CD8-positive, alpha-beta memory T cell (primary cell): ENCODE measurements at regions not wholly inside any gene's neighbourhood (a gene's known extent, or its start where the extent isn't known, plus 50 kb on each side); places are given as distances from the start of the nearest gene placed in this dataset.

ENCODE experiments used
- CTCF ChIA-PET: fragments of 350-600 bp; sonication (Branson Sonifier 250); formaldehyde crosslinking; loops from one replicate; lab custom pipeline; 2021; ENCODE audit warnings: antibody characterized with exemption; lab: Charles Lee
- POLR2A ChIA-PET: fragments of 350-600 bp; sonication (Branson Sonifier 250); formaldehyde crosslinking; loops from one replicate; lab custom pipeline; 2021; ENCODE audit warnings: antibody characterized with exemption; lab: Charles Lee
- DNase-seq, 5 donors: peaks; one replicate each; pipeline versions ENCODE4 v3.0.0 to v3.0.0-alpha.2; 2020 to 2022; ENCODE audit warnings: mixed read lengths in 1 of 5
- H3K27ac ChIP-seq: one replicate; pipeline ENCODE4 v1.7.0; 2013; ENCODE audit warnings: low read depth, mild to moderate bottlenecking, low read length, moderate library complexity
- H3K27me3 ChIP-seq: 2 replicates; pipeline ENCODE4 v1.7.0; 2013; ENCODE audit warnings: low read length, mild to moderate bottlenecking; ENCODE audit not compliant: insufficient read depth, poor library complexity, severe bottlenecking
- H3K36me3 ChIP-seq: 2 replicates; pipeline ENCODE4 v1.7.0; 2013; ENCODE audit warnings: mild to moderate bottlenecking, low read length, moderate library complexity; ENCODE audit not compliant: insufficient read depth
- H3K4me1 ChIP-seq: 2 replicates; pipeline ENCODE4 v1.7.0; 2013; ENCODE audit warnings: mild to moderate bottlenecking, low read length, moderate library complexity; ENCODE audit not compliant: insufficient read depth
- H3K4me3 ChIP-seq: 2 replicates; pipeline ENCODE4 v1.7.0; 2013; ENCODE audit warnings: mild to moderate bottlenecking, low read length
- H3K9me3 ChIP-seq: 2 replicates; pipeline ENCODE4 v1.7.0; 2013; ENCODE audit warnings: mild to moderate bottlenecking, low read length
- H3K27ac Mint-ChIP-seq, 8 donors: one replicate each; pipeline ENCODE4 v1.8.0; 2020 to 2021; ENCODE audit warnings: mixed read lengths in 8 of 8, mild to moderate bottlenecking in 6 of 8, inconsistent platforms in 3 of 8, moderate library complexity in 3 of 8
- H3K27me3 Mint-ChIP-seq, 2 donors: one replicate each; pipeline ENCODE4 v1.8.0; 2020 to 2021; ENCODE audit warnings: mixed read lengths in 2 of 2, mild to moderate bottlenecking in 1 of 2, moderate library complexity in 1 of 2
- H3K36me3 Mint-ChIP-seq, 3 donors: one replicate each; pipeline ENCODE4 v1.8.0; 2020 to 2021; ENCODE audit warnings: mixed read lengths in 3 of 3, inconsistent platforms in 1 of 3, mild to moderate bottlenecking in 1 of 3
- H3K4me1 Mint-ChIP-seq, 3 donors: one replicate each; pipeline ENCODE4 v1.8.0; 2020 to 2021; ENCODE audit warnings: mixed read lengths in 3 of 3, inconsistent platforms in 1 of 3, mild to moderate bottlenecking in 1 of 3
- H3K4me3 Mint-ChIP-seq, 7 donors: one replicate each; pipeline ENCODE4 v1.8.0; 2020 to 2021; ENCODE audit warnings: mixed read lengths in 7 of 7, mild to moderate bottlenecking in 6 of 7, moderate library complexity in 4 of 7, inconsistent platforms in 2 of 7
- H3K9me3 Mint-ChIP-seq, 5 donors: one replicate each; pipeline ENCODE4 v1.8.0; 2020 to 2022; ENCODE audit warnings: mixed read lengths in 5 of 5, mild to moderate bottlenecking in 3 of 5, moderate library complexity in 2 of 5, inconsistent platforms in 1 of 5

- CTCF ChIA-PET, result no interaction called here
- no peaks in the 10 kb centered on the region for H3K27me3 Mint-ChIP-seq
Measured at GRCh38 chr4:138032222-138032621, 209.9 kb downstream of the SLC7A11 start.

DNA sequence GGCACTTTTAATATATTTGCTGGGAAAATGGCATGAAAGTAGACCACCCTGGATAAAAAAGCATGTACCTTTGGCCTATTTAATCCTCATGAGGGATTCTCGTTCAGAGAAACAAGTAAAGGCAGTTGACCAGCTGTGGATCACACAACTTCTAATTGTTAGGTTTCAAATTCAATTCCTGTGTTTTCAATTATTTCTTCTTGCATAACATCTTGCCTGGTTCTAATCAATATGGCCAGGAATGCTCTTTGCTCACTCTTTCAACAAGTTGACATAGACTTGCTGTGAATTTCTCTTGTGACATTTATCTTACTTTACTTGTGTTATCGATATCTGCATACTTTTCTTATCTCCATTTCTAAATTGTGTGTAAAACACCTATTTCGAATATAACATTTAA is 211.8 kb downstream of the SLC7A11 start:
- ChIA-PET POLR2A (no interaction called here), CTCF (no interaction called here)
- Mint-ChIP-seq H3K4me1 (no peaks in the 10 kb centered on the region), H3K27me3 (no peaks in the 10 kb centered on the region), H3K27ac (no peak overlapping the region), H3K4me3 (no peak overlapping the region), H3K9me3 (no peaks in the 10 kb centered on the region), H3K36me3 (no peaks in the 10 kb centered on the region)
- H3K4me3 ChIP-seq, result no peak overlapping the region
- H3K36me3 ChIP-seq, result no peaks in the 10 kb centered on the region
- no peak overlapping the region for H3K27ac ChIP-seq
- no peaks in the 10 kb centered on the region for H3K9me3 ChIP-seq
- no peaks in the 10 kb centered on the region for H3K4me1 ChIP-seq
- H3K27me3 ChIP-seq, result no peaks in the 10 kb centered on the region
- DNase-seq, result no peak

More at GRCh38 chr4:138032222-138032621, 209.9 kb downstream of the SLC7A11 start:
- no peaks in the 10 kb centered on the region for H3K9me3 Mint-ChIP-seq
- H3K4me1 ChIP-seq, result no peaks in the 10 kb centered on the region
- H3K27ac ChIP-seq, result no peak overlapping the region
- H3K4me3 ChIP-seq, result no peak overlapping the region
- no peak for DNase-seq
- H3K36me3 Mint-ChIP-seq, result no peaks in the 10 kb centered on the region
- no peaks in the 10 kb centered on the region for H3K27me3 ChIP-seq
- H3K27ac Mint-ChIP-seq, result no peak overlapping the region
- no peak overlapping the region for H3K4me3 Mint-ChIP-seq
- POLR2A ChIA-PET, result no interaction called here
- no peaks in the 10 kb centered on the region for H3K9me3 ChIP-seq
- H3K4me1 Mint-ChIP-seq, result no peaks in the 10 kb centered on the region
- H3K36me3 ChIP-seq, result no peaks in the 10 kb centered on the region

DNA sequence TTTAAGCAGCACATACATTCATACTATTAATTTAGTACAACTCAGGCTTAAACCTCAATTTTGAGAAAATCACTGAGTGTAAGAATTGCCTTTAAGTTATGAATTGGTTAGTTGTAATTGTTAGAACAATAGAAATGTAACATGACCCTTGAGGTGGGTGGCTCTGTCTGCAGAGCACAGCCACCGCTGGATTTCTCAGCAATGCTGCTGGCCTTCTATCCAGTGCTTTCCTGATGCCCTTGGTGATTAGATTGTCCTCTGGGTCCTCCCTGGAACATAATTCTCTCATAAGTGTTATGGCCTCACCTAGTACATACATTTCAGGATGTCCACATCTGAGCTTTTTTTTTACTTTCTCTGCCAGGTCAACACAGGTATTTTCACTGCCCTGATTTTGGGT is 213.2 kb downstream of the SLC7A11 start:
- POLR2A ChIA-PET, result no interaction called here
- no peaks in the 10 kb centered on the region for H3K27me3 Mint-ChIP-seq
- H3K4me1 Mint-ChIP-seq, result no peaks in the 10 kb centered on the region

GRCh38 chr4:138021139-138021830 is 220.9 kb downstream of the SLC7A11 start:
- H3K27me3 Mint-ChIP-seq, result no peaks in the 10 kb centered on the region
- Histone ChIP-seq H3K27me3 (no peaks in the 10 kb centered on the region), H3K4me1 (no peaks in the 10 kb centered on the region), H3K4me3 (no peak overlapping the region), H3K27ac (no peak overlapping the region), H3K36me3 (no peaks in the 10 kb centered on the region), H3K9me3 (no peaks in the 10 kb centered on the region)
- H3K36me3 Mint-ChIP-seq, result no peaks in the 10 kb centered on the region
- H3K27ac Mint-ChIP-seq, result no peak overlapping the region
- no peaks in the 10 kb centered on the region for H3K4me1 Mint-ChIP-seq
- ChIA-PET POLR2A (no interaction called here), CTCF (no interaction called here)
- H3K9me3 Mint-ChIP-seq, result peaks cover 0 to 6% (median 5%) of the 10 kb centered on the region in 5 donors
- H3K4me3 Mint-ChIP-seq, result no peak overlapping the region
- DNase-seq, result no peak

More for the DNA sequence above, 213.2 kb downstream of the SLC7A11 start:
- Histone ChIP-seq H3K36me3 (no peaks in the 10 kb centered on the region), H3K4me1 (no peaks in the 10 kb centered on the region), H3K27ac (no peak overlapping the region), H3K27me3 (no peaks in the 10 kb centered on the region), H3K9me3 (no peaks in the 10 kb centered on the region), H3K4me3 (no peak overlapping the region)
- H3K9me3 Mint-ChIP-seq, result no peaks in the 10 kb centered on the region
- DNase-seq, result no peak
- CTCF ChIA-PET, result no interaction called here
- H3K27ac Mint-ChIP-seq, result no peak overlapping the region
- no peaks in the 10 kb centered on the region for H3K36me3 Mint-ChIP-seq
- H3K4me3 Mint-ChIP-seq, result no peak overlapping the region

DNA sequence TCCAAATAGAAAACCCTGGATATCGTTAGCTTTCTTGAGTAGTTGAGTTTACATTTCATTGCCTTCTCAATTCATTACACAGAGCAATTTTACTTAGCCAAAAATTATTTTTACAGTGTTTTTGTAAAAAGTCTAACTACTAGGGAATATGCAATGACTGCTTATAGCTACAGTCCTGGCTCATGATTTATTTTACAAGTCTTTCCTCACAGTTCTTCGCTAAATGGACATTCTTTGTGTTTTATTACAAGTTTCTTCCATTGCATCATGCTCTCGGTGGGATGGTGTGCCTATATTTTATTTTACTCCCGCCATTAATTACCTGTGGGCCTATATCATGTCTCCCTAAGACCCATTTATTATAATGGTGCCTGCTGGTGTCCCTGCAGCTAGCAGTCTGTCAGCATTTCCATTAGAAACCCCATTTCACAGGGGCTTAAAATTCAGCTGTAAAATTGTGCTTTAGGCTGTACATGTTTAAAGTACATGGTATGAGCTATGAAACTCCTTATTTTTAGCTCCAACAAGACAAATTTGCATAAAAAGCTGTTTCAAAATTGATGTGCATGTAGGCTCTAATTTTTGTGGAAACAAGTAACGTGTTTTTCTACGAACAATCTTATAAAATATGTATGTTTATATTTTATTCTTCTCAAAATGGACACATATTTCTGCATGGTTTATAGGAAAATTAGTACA is 227.4 kb downstream of the SLC7A11 start:
- Mint-ChIP-seq H3K36me3 (no peaks in the 10 kb centered on the region), H3K4me1 (no peaks in the 10 kb centered on the region), H3K27ac (no peak overlapping the region), H3K9me3 (peaks cover 0 to 9% (median 4%) of the 10 kb centered on the region in 5 donors), H3K4me3 (no peak overlapping the region), H3K27me3 (no peaks in the 10 kb centered on the region)
- Histone ChIP-seq H3K4me1 (no peaks in the 10 kb centered on the region), H3K27ac (no peak overlapping the region), H3K36me3 (no peaks in the 10 kb centered on the region), H3K27me3 (no peaks in the 10 kb centered on the region), H3K4me3 (no peak overlapping the region), H3K9me3 (no peaks in the 10 kb centered on the region)
- ChIA-PET POLR2A (no interaction called here), CTCF (no interaction called here)
- no peak for DNase-seq

GRCh38 chr4:138013625-138014024 is 228.5 kb downstream of the SLC7A11 start:
- Mint-ChIP-seq H3K36me3 (no peaks in the 10 kb centered on the region), H3K9me3 (peaks cover 0 to 9% (median 4%) of the 10 kb centered on the region in 5 donors), H3K27ac (no peak overlapping the region), H3K4me3 (no peak overlapping the region), H3K27me3 (no peaks in the 10 kb centered on the region), H3K4me1 (no peaks in the 10 kb centered on the region)
- ChIA-PET POLR2A (no interaction called here), CTCF (no interaction called here)
- Histone ChIP-seq H3K27ac (no peak overlapping the region), H3K36me3 (no peaks in the 10 kb centered on the region), H3K9me3 (no peaks in the 10 kb centered on the region), H3K27me3 (no peaks in the 10 kb centered on the region), H3K4me3 (no peak overlapping the region), H3K4me1 (no peaks in the 10 kb centered on the region)
- DNase-seq, result no peak

DNA sequence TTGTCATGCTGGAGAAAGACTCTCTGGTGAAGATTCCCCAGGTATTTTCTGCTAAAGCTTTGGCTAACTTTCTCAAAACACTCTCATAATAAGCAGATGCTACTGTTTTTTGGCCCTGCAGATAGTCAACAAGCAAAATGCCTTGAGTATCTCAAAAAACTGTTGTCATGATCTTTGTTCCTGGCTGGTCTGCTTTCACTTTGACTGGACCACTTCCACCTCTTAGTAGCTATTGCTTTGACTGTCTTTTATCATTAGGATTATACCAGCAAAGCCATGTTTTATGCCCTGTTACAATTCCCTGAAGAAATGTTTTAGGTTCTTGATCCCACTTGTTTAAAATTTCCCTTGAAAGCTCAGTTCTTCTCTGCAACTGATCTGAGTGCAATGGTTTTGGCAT is 231.5 kb downstream of the SLC7A11 start:
- Mint-ChIP-seq H3K9me3 (peaks cover 0 to 6% (median 5%) of the 10 kb centered on the region in 5 donors), H3K27ac (no peak overlapping the region), H3K4me3 (no peak overlapping the region), H3K27me3 (no peaks in the 10 kb centered on the region), H3K36me3 (no peaks in the 10 kb centered on the region), H3K4me1 (no peaks in the 10 kb centered on the region)
- H3K27me3 ChIP-seq, result no peaks in the 10 kb centered on the region
- H3K4me3 ChIP-seq, result no peak overlapping the region
- ChIA-PET POLR2A (no interaction called here), CTCF (no interaction called here)
- H3K27ac ChIP-seq, result no peak overlapping the region
- no peaks in the 10 kb centered on the region for H3K36me3 ChIP-seq
- no peak for DNase-seq
- H3K4me1 ChIP-seq, result no peaks in the 10 kb centered on the region
- no peaks in the 10 kb centered on the region for H3K9me3 ChIP-seq

DNA sequence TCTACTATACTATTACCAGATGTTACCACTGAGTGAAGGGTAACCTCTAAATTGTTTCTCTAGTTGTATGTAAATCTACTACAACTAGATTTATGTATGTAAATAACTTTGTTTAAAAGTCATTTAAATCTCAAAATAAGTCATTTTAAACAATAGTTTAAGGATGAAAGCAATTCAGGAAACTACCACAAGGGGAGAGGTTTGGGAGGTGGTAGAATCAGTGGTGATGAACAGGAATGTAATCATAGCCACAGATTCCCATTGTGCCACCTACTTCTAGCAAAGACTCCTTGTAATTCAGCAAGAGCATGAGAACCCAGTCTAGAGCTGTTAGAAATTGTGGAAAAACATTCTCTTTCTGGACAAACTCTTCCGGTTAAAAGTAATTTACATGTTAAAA is 234.6 kb downstream of the SLC7A11 start:
- DNase-seq, result no peak
- no peaks in the 10 kb centered on the region for H3K36me3 ChIP-seq
- peaks cover 0 to 10% (median 6%) of the 10 kb centered on the region in 5 donors for H3K9me3 Mint-ChIP-seq
- H3K27ac ChIP-seq, result no peak overlapping the region
- no peaks in the 10 kb centered on the region for H3K36me3 Mint-ChIP-seq
- no peak overlapping the region for H3K4me3 Mint-ChIP-seq
- no peaks in the 10 kb centered on the region for H3K27me3 Mint-ChIP-seq
- H3K9me3 ChIP-seq, result no peaks in the 10 kb centered on the region
- H3K4me1 ChIP-seq, result no peaks in the 10 kb centered on the region
- no peaks in the 10 kb centered on the region for H3K27me3 ChIP-seq
- H3K4me3 ChIP-seq, result no peak overlapping the region
- no peaks in the 10 kb centered on the region for H3K4me1 Mint-ChIP-seq
- ChIA-PET CTCF (no interaction called here), POLR2A (no interaction called here)
- no peak overlapping the region for H3K27ac Mint-ChIP-seq
